AG04449 (cell line): ENCODE measurements at regions not wholly inside any gene's neighbourhood (a gene's known extent, or its start where the extent isn't known, plus 50 kb on each side); places are given as distances from the start of the nearest gene placed in this dataset.

ENCODE experiments used
- CTCF ChIA-PET: fragments of 350-600 bp; formaldehyde crosslinking; extraction: SDS; loops from one replicate; lab custom pipeline; 2021; ENCODE audit warnings: antibody characterized with exemption; lab: Yijun Ruan, JAX
- POLR2A ChIA-PET: fragments of 400-600, 350-600 bp; formaldehyde crosslinking; extraction: SDS; loops from one replicate; lab custom pipeline; 2020; ENCODE audit warnings: antibody characterized with exemption, inconsistent platforms; lab: Yijun Ruan, JAX
- DNase-seq: peaks from one replicate; pipeline ENCODE4 v3.0.0-alpha.2; 2010; ENCODE audit warnings: low read depth, low spot score
- H3K4me3 ChIP-seq: 2 replicates; pipeline ENCODE4 v1.5.1; 2011; ENCODE audit warnings: low read depth, mild to moderate bottlenecking, control low read depth, low read length
- CTCF ChIP-seq: IDR thresholded peaks from one replicate; pipeline ENCODE4 v1.5.1; 2011; ENCODE audit warnings: mild to moderate bottlenecking, moderate library complexity, low read length, control low read depth, inconsistent platforms; ENCODE audit not compliant: insufficient read depth; ENCODE audit errors: missing control alignments

DNA sequence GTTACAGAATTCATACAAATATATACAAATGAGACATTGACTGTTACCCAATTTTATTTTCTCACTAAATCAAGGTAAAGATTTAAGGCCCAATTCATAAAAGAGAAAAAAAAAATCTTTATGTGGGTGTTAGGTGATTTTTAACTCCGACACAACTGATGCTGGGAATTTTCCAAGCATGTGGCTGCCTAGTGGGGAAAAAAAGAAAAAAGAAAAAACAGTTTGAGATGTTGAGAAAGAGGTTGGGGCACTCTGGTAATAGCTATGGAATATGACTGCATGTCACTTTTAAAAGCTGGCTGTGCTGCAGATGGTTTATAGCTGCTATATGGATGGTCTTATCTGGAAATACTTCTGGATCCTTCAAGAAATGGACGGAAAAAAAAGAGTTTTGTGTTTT, 739.9 kb upstream of the SOX9 start:
- TF ChIP-seq CTCF = no peak
- no peak overlapping the region for H3K4me3 ChIP-seq
- ChIA-PET POLR2A (no interaction called here), CTCF (interaction anchor here (0.7 to 1.4 kb wide), 2 partner anchors 13 to 194 kb away, joined by 3 read pairs; no protein-coding TSS in a partner anchor)
- DNase-seq = no peak

GRCh38 chr17:71383091-71383490, 737.7 kb upstream of the SOX9 start:
- CTCF ChIA-PET = no interaction called here
- no peak for DNase-seq
- POLR2A ChIA-PET = no interaction called here
- no peak for TF ChIP-seq CTCF
- no peak overlapping the region for H3K4me3 ChIP-seq

GRCh38 chr17:71387456-71387855, 733.4 kb upstream of the SOX9 start:
- ChIA-PET CTCF (interaction anchor here (0.7 kb wide), 1 partner anchor 73 kb away, joined by 3 read pairs; no protein-coding TSS in a partner anchor), POLR2A (no interaction called here)
- no peak for TF ChIP-seq CTCF
- H3K4me3 ChIP-seq = no peak overlapping the region
- no peak for DNase-seq

DNA sequence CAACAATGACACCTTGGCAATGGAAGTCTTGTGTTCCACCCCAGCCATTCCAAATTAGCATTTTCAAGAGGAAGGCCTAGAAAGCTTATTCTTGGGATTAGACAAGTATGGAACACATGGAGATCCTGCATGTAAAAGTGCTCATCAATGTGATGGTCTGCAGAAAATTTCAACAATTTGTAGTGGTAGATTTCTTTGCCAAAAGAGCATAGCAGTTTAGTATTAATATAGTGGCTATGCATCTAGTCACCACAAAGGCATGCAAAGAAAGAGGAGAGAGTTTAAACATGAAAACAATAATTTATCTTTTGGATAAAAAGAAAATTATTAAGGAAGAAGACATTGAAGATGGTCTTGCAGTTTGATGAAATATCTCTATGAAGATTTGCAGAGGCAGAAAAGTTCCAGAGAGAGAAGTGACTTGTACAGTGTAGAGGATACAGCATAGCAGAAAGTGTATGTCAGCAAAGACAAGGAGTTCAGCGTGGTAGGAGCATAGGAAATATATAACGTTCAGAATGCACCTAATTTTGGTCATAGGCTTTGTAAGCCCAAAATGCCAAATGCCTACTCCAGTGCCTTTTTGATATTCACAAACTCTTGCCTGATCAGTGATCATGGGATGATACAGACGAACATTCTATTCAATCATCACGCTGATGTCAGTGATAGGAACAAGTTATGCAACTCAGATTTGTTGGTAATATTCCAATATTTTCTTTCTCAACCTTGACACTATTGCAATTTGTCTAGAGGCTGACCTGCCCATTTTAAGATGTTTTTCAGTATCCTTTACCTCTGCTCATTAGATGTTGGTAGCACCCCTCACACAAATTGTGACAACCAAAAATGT, 727.9 kb upstream of the SOX9 start:
- DNase-seq = peak; percentile 37
- CTCF ChIA-PET = no interaction called here
- POLR2A ChIA-PET = no interaction called here

GRCh38 chr17:71395901-71396300, 724.9 kb upstream of the SOX9 start:
- ChIA-PET CTCF (no interaction called here), POLR2A (no interaction called here)
- no peak overlapping the region for H3K4me3 ChIP-seq
- no peak for TF ChIP-seq CTCF
- DNase-seq = no peak

More for the DNA sequence above, 727.9 kb upstream of the SOX9 start:
- no peak overlapping the region for H3K4me3 ChIP-seq
- no peak for TF ChIP-seq CTCF

DNA sequence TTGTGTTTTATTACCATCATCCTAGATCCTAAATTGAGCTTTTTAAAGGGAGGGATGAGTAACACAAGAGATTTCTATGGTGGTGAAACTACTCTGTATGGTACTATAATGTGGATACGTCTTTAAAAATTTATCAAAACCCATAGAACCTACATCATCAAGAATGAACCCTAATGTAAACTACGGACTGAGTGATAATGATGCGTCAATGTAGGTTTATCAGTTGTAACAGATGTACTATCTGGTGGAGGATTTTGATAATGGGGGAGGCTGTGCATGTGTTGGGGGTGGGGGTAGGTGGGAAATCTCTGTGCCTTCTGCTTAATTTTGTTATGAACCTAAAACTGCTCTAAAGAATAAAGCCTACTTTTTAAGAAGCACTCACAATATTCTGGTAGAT, 724.1 kb upstream of the SOX9 start:
- CTCF ChIA-PET = no interaction called here
- H3K4me3 ChIP-seq = no peak overlapping the region
- POLR2A ChIA-PET = no interaction called here
- no peak for DNase-seq
- no peak for TF ChIP-seq CTCF
